ENCODE measurements at regions not wholly inside any gene's neighbourhood (a gene's known extent, or its start where the extent isn't known, plus 50 kb on each side); places are given as distances from the start of the nearest gene placed in this dataset.

DNA sequence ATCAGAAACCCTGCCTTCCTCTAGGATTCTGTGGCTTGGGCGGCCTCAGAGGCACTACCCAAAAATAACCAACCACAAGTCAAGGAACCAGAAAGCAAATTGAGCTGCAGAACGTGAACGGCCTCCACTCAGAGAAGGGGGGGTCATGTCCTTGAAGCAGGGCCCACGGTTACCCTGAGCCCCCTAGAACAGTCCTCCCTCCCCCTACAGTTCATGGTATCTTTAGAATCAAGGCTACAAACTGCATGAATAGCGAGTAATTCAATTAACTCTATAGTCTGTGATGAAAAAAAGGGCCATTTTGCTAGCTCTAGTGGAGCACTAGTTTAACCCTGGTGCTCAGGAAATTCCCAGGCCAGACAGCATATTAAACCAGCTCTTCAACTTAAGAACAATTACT is 79.0 kb upstream of the ZNF507 start:
- DNase-seq = no peak

DNA sequence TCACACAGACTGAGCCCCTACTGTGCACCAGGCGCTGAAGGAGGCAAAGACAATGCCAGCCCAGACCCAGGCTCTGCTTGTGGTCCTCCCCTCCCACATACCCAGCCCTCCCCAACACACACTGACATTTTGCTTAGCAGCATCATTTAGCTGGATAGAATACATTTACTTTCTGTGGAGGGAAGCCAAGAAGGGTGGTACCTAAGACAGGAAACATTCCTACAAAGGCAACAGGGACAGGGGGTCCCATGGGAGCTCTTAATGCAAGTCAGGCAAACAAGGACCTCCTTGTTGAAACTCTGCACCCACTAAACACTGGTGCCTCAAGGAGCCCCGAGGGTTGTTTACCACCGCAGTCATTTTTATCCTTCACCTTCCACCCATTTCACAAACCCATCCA is 77.0 kb upstream of the ZNF507 start:
- no peak for DNase-seq

DNA sequence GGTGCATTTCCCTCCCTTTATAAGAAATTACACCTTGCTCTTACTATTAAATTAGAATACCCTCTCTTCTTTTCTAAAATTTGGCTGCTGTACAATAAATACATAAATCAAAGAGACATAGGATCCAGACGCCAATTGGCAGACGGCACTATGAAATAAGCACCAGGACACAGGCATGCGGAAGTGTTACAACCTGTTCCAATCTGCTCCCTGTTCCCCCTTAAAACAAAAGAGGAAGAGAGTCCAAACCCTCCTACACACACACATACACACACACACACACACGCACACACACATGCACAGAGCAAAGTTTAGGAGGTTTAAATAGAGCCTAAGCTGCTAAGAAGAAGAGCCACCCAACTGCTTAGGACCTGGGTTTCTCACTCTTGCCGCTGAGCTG is 75.6 kb upstream of the ZNF507 start:
- no peak for DNase-seq

DNA sequence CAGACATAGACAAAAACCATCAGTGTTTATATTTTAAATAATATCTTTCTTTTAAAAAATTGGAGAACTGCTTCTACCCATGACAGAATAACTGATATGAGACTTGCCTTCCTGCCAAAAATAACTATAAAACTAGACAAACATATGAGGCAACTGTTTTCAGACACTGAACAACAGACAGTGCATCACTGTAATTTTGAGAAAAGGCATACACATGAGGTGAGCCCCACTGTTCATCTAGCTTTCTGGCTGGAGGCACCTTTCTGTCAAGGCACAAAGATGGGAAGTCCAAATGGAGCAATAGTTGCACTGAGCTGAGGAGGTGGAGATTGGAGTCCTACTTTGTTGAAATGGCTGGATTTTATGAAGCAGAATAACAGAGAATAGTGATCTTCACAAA is 71.9 kb upstream of the ZNF507 start:
- no peak for DNase-seq

DNA sequence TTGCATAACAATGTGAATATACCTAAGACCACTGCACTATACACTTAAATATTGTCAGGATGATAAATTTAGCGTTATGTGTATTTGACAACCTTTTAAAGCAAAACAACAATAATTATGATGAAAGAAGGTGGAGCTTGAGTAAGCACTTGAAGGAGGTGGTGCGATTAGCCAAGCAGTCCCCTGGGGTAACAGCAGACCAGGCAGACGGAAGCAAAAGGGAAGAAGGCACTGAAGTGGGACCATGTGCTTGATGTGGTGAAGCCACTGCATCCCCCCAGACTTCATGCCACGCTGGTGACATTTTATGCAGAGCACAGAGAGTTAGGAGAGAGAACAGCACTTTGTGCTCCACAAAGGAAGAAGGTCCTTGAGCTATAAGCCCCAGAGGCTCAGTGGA is 58.3 kb upstream of the ZNF507 start:
- no peak for DNase-seq

DNA sequence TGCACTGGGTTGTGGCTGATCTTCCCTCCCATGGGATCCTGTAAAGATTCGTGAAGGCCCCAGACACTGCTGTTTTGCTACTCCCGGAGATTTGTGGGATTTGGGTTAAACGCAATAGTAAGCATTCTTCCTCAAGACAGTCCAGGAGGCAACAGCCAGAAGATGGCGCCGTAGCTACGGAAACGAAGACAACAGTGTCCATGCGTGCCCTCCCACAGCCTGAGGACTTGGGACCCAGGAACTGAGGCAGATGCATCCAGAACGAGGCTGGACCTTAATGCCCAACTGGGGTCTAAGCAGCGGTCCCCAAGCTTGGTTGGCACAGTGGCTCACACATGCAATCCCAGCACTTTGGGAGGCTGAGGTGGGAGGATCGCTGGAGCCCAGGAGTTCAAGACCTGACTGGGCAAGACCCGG is 57.6 kb upstream of the ZNF507 start:
- DNase-seq = no peak

DNA sequence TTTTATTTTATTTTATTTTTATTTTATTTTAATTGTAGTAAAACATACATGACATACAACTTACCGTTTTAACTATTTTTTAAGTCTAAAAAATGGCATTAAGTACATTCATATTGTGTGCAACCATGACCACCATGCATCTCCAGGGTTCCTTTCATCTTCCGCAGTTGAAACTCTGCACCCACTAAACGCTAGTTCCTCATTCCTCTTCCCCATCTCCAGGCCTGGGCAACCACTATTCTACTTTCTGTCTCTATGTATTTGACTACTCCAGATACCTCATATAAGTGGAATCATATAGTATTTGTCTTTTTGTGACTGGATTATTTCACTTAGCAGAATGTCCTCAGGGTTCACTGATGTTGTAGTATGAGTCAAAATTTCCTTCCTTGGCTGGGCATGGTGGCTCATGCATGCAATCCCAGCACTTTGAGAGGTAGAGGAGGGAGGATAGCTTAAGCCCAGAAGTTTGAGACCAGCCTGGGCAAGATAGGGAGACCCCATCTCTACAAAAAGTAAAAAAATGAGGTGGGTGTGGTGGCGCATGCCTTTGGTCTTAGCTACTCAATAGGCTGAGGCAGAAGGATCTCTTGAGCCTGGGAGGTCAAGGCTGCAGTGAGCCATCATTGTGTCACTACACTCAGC is 55.7 kb upstream of the ZNF507 start:
- no peak for DNase-seq

DNA sequence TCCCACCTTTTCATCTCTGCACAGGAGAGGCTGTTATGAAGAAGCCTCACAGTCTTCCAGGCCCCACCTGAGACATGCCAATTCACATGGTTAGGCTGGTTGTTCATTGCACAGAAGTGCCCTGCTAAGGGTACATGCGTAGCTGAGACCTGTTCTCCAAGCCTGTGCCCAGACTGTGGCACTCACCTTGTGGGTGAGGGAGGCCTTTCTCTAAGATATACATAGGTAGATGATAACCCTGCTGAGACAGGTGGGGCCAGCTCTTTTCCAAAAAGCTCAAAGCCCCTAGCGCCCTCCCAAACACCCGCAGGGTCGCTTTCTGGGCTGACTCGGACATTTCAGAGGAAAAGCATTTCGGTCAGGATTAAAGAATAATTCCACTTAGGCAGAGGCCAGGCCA is 53.5 kb upstream of the ZNF507 start:
- DNase-seq = no peak

DNA sequence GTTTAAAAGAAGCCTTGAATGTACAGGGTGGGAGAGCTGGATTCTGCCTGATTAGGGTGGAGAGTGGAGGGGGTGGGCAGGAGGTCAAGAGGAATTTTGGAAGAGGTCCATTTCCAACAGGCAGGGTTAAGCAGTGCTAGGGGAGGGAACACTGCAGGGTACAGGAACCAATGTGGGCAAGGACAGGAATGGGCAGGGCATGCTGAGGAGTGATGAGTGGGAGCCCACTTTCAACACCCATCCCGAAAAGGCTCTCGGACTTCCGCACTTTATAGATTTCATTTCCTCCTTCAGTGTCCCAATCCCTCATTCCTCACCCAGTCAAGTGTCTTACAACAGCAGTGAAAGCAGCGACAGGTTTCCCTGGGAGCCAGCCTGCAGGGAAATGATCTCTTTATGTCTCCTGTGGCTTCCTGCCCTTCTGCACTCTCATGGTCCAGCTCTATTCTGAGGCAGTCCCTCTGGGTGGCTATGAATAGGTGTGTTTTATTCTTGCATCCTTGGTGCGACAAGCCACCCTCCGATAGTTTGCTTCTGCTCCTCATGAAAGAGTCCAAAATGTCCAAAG is 50.5 kb upstream of the ZNF507 start:
- no peak for DNase-seq

Data from stimulated activated CD4-positive, alpha-beta T cell treated with anti-CD3 and anti-CD28 coated beads, Interleukin-12 subunit alpha, Interleukin-12 subunit beta, amount 100 ng/mL, for 4 hours (primary cell).